HUES48 (cell line): ENCODE measurements at regions not wholly inside any gene's neighbourhood (a gene's known extent, or its start where the extent isn't known, plus 50 kb on each side); places are given as distances from the start of the nearest gene placed in this dataset.

Experiments used
- H3K27ac ChIP-seq: one replicate; pipeline ENCODE4 v1.7.0; 2013; ENCODE audit warnings: low read depth, low read length, inconsistent platforms
- H3K27me3 ChIP-seq: 2 replicates; pipeline ENCODE4 v1.6.1; 2013; ENCODE audit warnings: mild to moderate bottlenecking, low read length; ENCODE audit not compliant: control insufficient read depth, insufficient read depth
- H3K36me3 ChIP-seq: 2 replicates; pipeline ENCODE4 v1.6.1; 2013; ENCODE audit warnings: low read length; ENCODE audit not compliant: control insufficient read depth, insufficient read depth
- H3K4me1 ChIP-seq: 2 replicates; pipeline ENCODE4 v1.6.1; 2013; ENCODE audit warnings: mild to moderate bottlenecking, low read length; ENCODE audit not compliant: control insufficient read depth, insufficient read depth
- H3K4me3 ChIP-seq: 2 replicates; pipeline ENCODE4 v1.5.1; 2013; ENCODE audit warnings: mild to moderate bottlenecking, low read depth, low read length
- H3K9ac ChIP-seq: 2 replicates; pipeline ENCODE4 v1.6.1; 2013; ENCODE audit warnings: mild to moderate bottlenecking, low read depth, low read length, moderate library complexity
- H3K9me3 ChIP-seq: 2 replicates; pipeline ENCODE4 v1.6.1; 2013; ENCODE audit warnings: low read length; ENCODE audit not compliant: control insufficient read depth, insufficient read depth

- Histone ChIP-seq H3K27ac (no peak overlapping the region), H3K36me3 (no peaks in the 10 kb centered on the region), H3K27me3 (no peaks in the 10 kb centered on the region), H3K9ac (no peak overlapping the region), H3K9me3 (no peaks in the 10 kb centered on the region), H3K4me3 (no peak overlapping the region), H3K4me1 (0 out of 2 replicates have a peak, but pooled peaks cover 4% of the 10 kb centered on the region)
Measured at GRCh38 chr2:7613831-7614230, 696.6 kb downstream of the RNF144A start.

GRCh38 chr2:7618031-7618430, 700.8 kb downstream of the RNF144A start:
- Histone ChIP-seq H3K4me1 (0 out of 2 replicates have a peak, but pooled peaks cover 8% of the 10 kb centered on the region), H3K36me3 (no peaks in the 10 kb centered on the region), H3K9ac (no peak overlapping the region), H3K27ac (no peak overlapping the region), H3K9me3 (no peaks in the 10 kb centered on the region), H3K27me3 (no peaks in the 10 kb centered on the region), H3K4me3 (no peak overlapping the region)

GRCh38 chr2:7619203-7619970, 702.2 kb downstream of the RNF144A start:
- Histone ChIP-seq H3K4me1 (0 out of 2 replicates have a peak, but pooled peaks cover 8% of the 10 kb centered on the region), H3K27me3 (no peaks in the 10 kb centered on the region), H3K9ac (no peak overlapping the region), H3K4me3 (no peak overlapping the region), H3K36me3 (no peaks in the 10 kb centered on the region), H3K27ac (no peak overlapping the region), H3K9me3 (no peaks in the 10 kb centered on the region)

- 0 out of 2 replicates have a peak, but pooled peaks cover 7% of the 10 kb centered on the region for H3K4me1 ChIP-seq
- H3K27me3 ChIP-seq: no peaks in the 10 kb centered on the region
- H3K4me3 ChIP-seq: no peak overlapping the region
- no peaks in the 10 kb centered on the region for H3K36me3 ChIP-seq
- H3K9me3 ChIP-seq: no peaks in the 10 kb centered on the region
- no peak overlapping the region for H3K9ac ChIP-seq
- no peak overlapping the region for H3K27ac ChIP-seq
Measured at GRCh38 chr2:7620255-7620654, 703.0 kb downstream of the RNF144A start.

GRCh38 chr2:7621018-7621814, 704.0 kb downstream of the RNF144A start:
- Histone ChIP-seq H3K4me1 (0 out of 2 replicates have a peak, but pooled peaks cover 4% of the 10 kb centered on the region), H3K27ac (no peak overlapping the region), H3K9me3 (no peaks in the 10 kb centered on the region), H3K36me3 (no peaks in the 10 kb centered on the region), H3K27me3 (no peaks in the 10 kb centered on the region), H3K4me3 (no peak overlapping the region), H3K9ac (no peak overlapping the region)

GRCh38 chr2:7625392-7626138, 708.4 kb downstream of the RNF144A start:
- H3K9me3 ChIP-seq: no peaks in the 10 kb centered on the region
- no peak overlapping the region for H3K4me3 ChIP-seq
- H3K27me3 ChIP-seq: no peaks in the 10 kb centered on the region
- no peaks in the 10 kb centered on the region for H3K36me3 ChIP-seq
- no peak overlapping the region for H3K27ac ChIP-seq
- H3K4me1 ChIP-seq: 0 out of 2 replicates have a peak, but pooled peaks cover 1% of the 10 kb centered on the region
- no peak overlapping the region for H3K9ac ChIP-seq

GRCh38 chr2:7626139-7626537, 708.9 kb downstream of the RNF144A start:
- Histone ChIP-seq H3K36me3 (no peaks in the 10 kb centered on the region), H3K9me3 (no peaks in the 10 kb centered on the region), H3K27ac (no peak overlapping the region), H3K4me3 (no peak overlapping the region), H3K27me3 (no peaks in the 10 kb centered on the region), H3K9ac (no peak overlapping the region), H3K4me1 (no peaks in the 10 kb centered on the region)

GRCh38 chr2:7627583-7627982, 710.4 kb downstream of the RNF144A start:
- no peak overlapping the region for H3K4me3 ChIP-seq
- no peak overlapping the region for H3K9ac ChIP-seq
- H3K9me3 ChIP-seq: no peaks in the 10 kb centered on the region
- no peaks in the 10 kb centered on the region for H3K4me1 ChIP-seq
- H3K27ac ChIP-seq: no peak overlapping the region
- H3K27me3 ChIP-seq: no peaks in the 10 kb centered on the region
- no peaks in the 10 kb centered on the region for H3K36me3 ChIP-seq

GRCh38 chr2:7632420-7632819, 715.2 kb downstream of the RNF144A start:
- Histone ChIP-seq H3K27ac (no peak overlapping the region), H3K36me3 (no peaks in the 10 kb centered on the region), H3K9ac (no peak overlapping the region), H3K4me3 (no peak overlapping the region), H3K27me3 (no peaks in the 10 kb centered on the region), H3K9me3 (no peaks in the 10 kb centered on the region), H3K4me1 (no peaks in the 10 kb centered on the region)

- H3K4me1 ChIP-seq: no peaks in the 10 kb centered on the region
- no peaks in the 10 kb centered on the region for H3K36me3 ChIP-seq
- no peaks in the 10 kb centered on the region for H3K27me3 ChIP-seq
- no peak overlapping the region for H3K4me3 ChIP-seq
- H3K9me3 ChIP-seq: no peaks in the 10 kb centered on the region
- H3K27ac ChIP-seq: no peak overlapping the region
- H3K9ac ChIP-seq: no peak overlapping the region
Measured at GRCh38 chr2:7633566-7634153, 716.4 kb downstream of the RNF144A start.
